ENCODE measurements at regions not wholly inside any gene's neighbourhood (a gene's known extent, or its start where the extent isn't known, plus 50 kb on each side); places are given as distances from the start of the nearest gene placed in this dataset.

- Histone ChIP-seq H3K4me1 (ENCODE audit: insufficient read depth, low read length) (peaks cover 16% of the 10 kb centered on the region), H4K20me1 (ENCODE audit: insufficient read depth, low read length) (no peaks in the 10 kb centered on the region), H3K4me2 (ENCODE audit: low read depth, low read length) (no peak overlapping the region), H3K9me3 (ENCODE audit: low read length) (no peaks in the 10 kb centered on the region), H3K4me3 (replicated peaks in 1 of 3; ENCODE audit: insufficient read depth in 1 of 3, low read depth in 2 of 3, low read length in 3 of 3) (no peak overlapping the region), H2AFZ (ENCODE audit: low read length) (no peak overlapping the region), H3K27ac (ENCODE audit: extremely low read length, insufficient read depth, low read length) (no peak overlapping the region), H3K27me3 (ENCODE audit: control insufficient read depth in 1 of 2, insufficient read depth in 2 of 2, low read length in 2 of 2) (peaks cover 0 to 9% of the 10 kb centered on the region in 2 experiments; a peak in 1 of 5 replicates), H3K36me3 (replicated peaks in 1 of 2; ENCODE audit: control insufficient read depth in 1 of 2, insufficient read depth in 2 of 2, low read length in 2 of 2) (no peaks in the 10 kb centered on the region), H3K9ac (ENCODE audit: insufficient read depth, low read depth, low read length) (no peak overlapping the region), H3K79me2 (ENCODE audit: insufficient read depth, low read length) (no peaks in the 10 kb centered on the region)
- ATAC-seq (no peak), FAIRE-seq (no peak), DNase-seq (ENCODE audit: low spot score) (no peak)
- 78% methylated on average over 7 of the region's 13 CpGs for WGBS (ENCODE audit: low lambda C conversion rate)
- intact Hi-C loops (cut with micrococcal nuclease; ENCODE audit: unreplicated experiment), result no loop called here
- no peak for TF ChIP-seq MTERF4 (CRISPR knock-in tag; IDR thresholded peaks at IDR 0.05)
- no peak for TF ChIP-seq SNRNP70 (IDR thresholded peaks at IDR 0.05; ENCODE audit: low read depth, low read length)
- TF ChIP-seq ZNF234 (CRISPR knock-in tag; conservative IDR thresholded peaks at IDR 0.05), result no peak
- no peak for TF ChIP-seq PRMT3 (CRISPR knock-in tag; IDR thresholded peaks at IDR 0.05; ENCODE audit: borderline replicate concordance, low read depth)
- no peak for TF ChIP-seq GABPB1 (CRISPR knock-in tag; IDR thresholded peaks at IDR 0.05)
- no peak for TF ChIP-seq ZNF746 (CRISPR knock-in tag; IDR thresholded peaks at IDR 0.05)
- TF ChIP-seq AKAP8 (CRISPR knock-in tag; IDR thresholded peaks at IDR 0.05), result no peak
- no peak for TF ChIP-seq POLR2A (IDR thresholded peaks at IDR 0.05; ENCODE audit: insufficient read depth in 1 of 2, low read depth in 2 of 2, low read length in 2 of 2)
- no peak for TF ChIP-seq CREB1 (IDR thresholded peaks at IDR 0.05)
- TF ChIP-seq CREB1 (CRISPR knock-in tag; IDR thresholded peaks at IDR 0.05), result no peak
- no peak for TF ChIP-seq HOMEZ (CRISPR knock-in tag; IDR thresholded peaks at IDR 0.05; ENCODE audit: low read depth)
- TF ChIP-seq MED13 (CRISPR knock-in tag; IDR thresholded peaks at IDR 0.05), result no peak
- TF ChIP-seq SRSF9 (IDR thresholded peaks at IDR 0.05; ENCODE audit: borderline replicate concordance, insufficient read depth, low read depth, low read length, poor library complexity, severe bottlenecking), result no peak
- no peak for TF ChIP-seq IRF2 (CRISPR knock-in tag; IDR thresholded peaks at IDR 0.05)
- ChIA-PET CTCF (ENCODE audit: low intra/inter-chr PET ratio, low total read pairs) (no interaction called here), POLR2A (no interaction called here)
- BruUV-seq (replicated peaks), result no TSS peak
- in situ Hi-C loops (cut with HindIII; ENCODE audit: extremely low pct_ligation_motif_present, low pct_unique_long_range_greater_than_20kb), result no loop called here
Observed at GRCh38 chr11:115627666-115628460, 123.6 kb upstream of the CADM1 start.

Data from HepG2 (cell line).